B cell (primary cell): ENCODE measurements at regions not wholly inside any gene's neighbourhood (a gene's known extent, or its start where the extent isn't known, plus 50 kb on each side); places are given as distances from the start of the nearest gene placed in this dataset.

Experiments
- ATAC-seq: fragments of 200-7000 bp; cut with Tn5 transposase; one replicate; pipeline ENCODE4 v1.10.0; 2021; ENCODE audit warnings: low read depth, mild to moderate bottlenecking, moderate number of reproducible peaks, moderate library complexity
- CTCF ChIA-PET: fragments of 350-600 bp; sonication (Branson Sonifier 250); formaldehyde crosslinking; loops from one replicate; lab custom pipeline; 2021; ENCODE audit warnings: antibody characterized with exemption, inconsistent platforms; lab: Charles Lee
- POLR2A ChIA-PET: fragments of 350-600 bp; sonication (Branson Sonifier 250); formaldehyde crosslinking; loops from one replicate; lab custom pipeline; 2021; ENCODE audit warnings: antibody characterized with exemption; lab: Charles Lee
- DNase-seq: peaks from one replicate; pipeline ENCODE4 v3.0.0; 2013
- H2AFZ ChIP-seq: 2 replicates; pipeline ENCODE4 v1.6.1; 2012; ENCODE audit warnings: mild to moderate bottlenecking, low read depth, low read length; ENCODE audit not compliant: insufficient read depth, poor library complexity, severe bottlenecking
- H3K27ac ChIP-seq, 2 donors: 1 replicate in 1 of 2; 2 replicates in 1 of 2; pipeline ENCODE4 v1.5.1; 2012 to 2013; ENCODE audit warnings: low read length in 2 of 2, mild to moderate bottlenecking in 2 of 2, moderate library complexity in 1 of 2
- H3K27me3 ChIP-seq, 4 experiments: fragments of 200-600 bp in 1 of 4; sonication (generic) in 1 of 4; replicated peaks in 1 of 4; 1 replicate in 2 of 4; 2 replicates in 2 of 4; pipeline versions ENCODE4 v1.6.1 to v1.7.0; 2013 to 2016; ENCODE audit warnings: low read length in 3 of 4, mild to moderate bottlenecking in 2 of 4, mixed read lengths in 1 of 4, moderate library complexity in 1 of 4; ENCODE audit not compliant: insufficient read depth in 4 of 4, control insufficient read depth in 3 of 4; ENCODE audit errors: control extremely low read depth in 1 of 4
- H3K36me3 ChIP-seq, 2 experiments: replicated peaks in 1 of 2; 1 replicate in 1 of 2; 2 replicates in 1 of 2; pipeline versions ENCODE4 v1.6.1 to v1.7.1; 2013; ENCODE audit warnings: low read length in 1 of 2; ENCODE audit not compliant: insufficient read depth in 2 of 2, control insufficient read depth in 1 of 2; ENCODE audit errors: control extremely low read depth in 1 of 2, extremely low read depth in 1 of 2
- H3K4me1 ChIP-seq, 2 donors: fragments of 200-600 bp in 1 of 2; sonication (generic) in 1 of 2; 1 replicate in 1 of 2; 2 replicates in 1 of 2; pipeline versions ENCODE4 v1.5.1 to v1.6.1; 2013 to 2017; ENCODE audit warnings: low read length in 2 of 2; ENCODE audit not compliant: control insufficient read depth in 2 of 2, insufficient read depth in 2 of 2
- H3K4me2 ChIP-seq: replicated peaks from 2 replicates; pipeline ENCODE3; 2012; ENCODE audit warnings: mild to moderate bottlenecking, low read depth, low read length; ENCODE audit not compliant: poor library complexity, severe bottlenecking
- H3K4me3 ChIP-seq, 5 experiments: fragments of 200-600 bp in 1 of 5; sonication (generic) in 1 of 5; 1 replicate in 3 of 5; 2 replicates in 2 of 5; pipeline versions ENCODE4 v1.5.1 to v1.7.0; 2011 to 2016; ENCODE audit warnings: low read length in 4 of 5, mild to moderate bottlenecking in 4 of 5, low read depth in 2 of 5, control low read depth in 1 of 5, moderate library complexity in 1 of 5; ENCODE audit not compliant: insufficient read depth in 1 of 5; ENCODE audit errors: control extremely low read depth in 1 of 5, extremely low read depth in 1 of 5
- H3K79me2 ChIP-seq: fragments of 200-600 bp; sonication (generic); one replicate; pipeline ENCODE4 v1.6.0; 2016; ENCODE audit warnings: low read length; ENCODE audit not compliant: control insufficient read depth, insufficient read depth
- H3K9ac ChIP-seq: fragments of 200-600 bp; sonication (generic); 2 replicates; pipeline ENCODE4 v1.6.1; 2017; ENCODE audit warnings: mild to moderate bottlenecking, low read length, moderate library complexity
- H3K9me3 ChIP-seq, 3 donors: one replicate each; pipeline versions ENCODE4 v1.6.1 to v1.7.1; 2013; ENCODE audit warnings: low read length in 2 of 3; ENCODE audit not compliant: control insufficient read depth in 2 of 3, insufficient read depth in 1 of 3; ENCODE audit errors: control extremely low read depth in 1 of 3
- H4K20me1 ChIP-seq: 2 replicates; pipeline ENCODE4 v1.6.0; 2012; ENCODE audit warnings: mild to moderate bottlenecking, low read length; ENCODE audit not compliant: insufficient read depth, control insufficient read depth, poor library complexity, severe bottlenecking
- H3K27ac Mint-ChIP-seq: one replicate; pipeline ENCODE4 v1.8.0; 2021; ENCODE audit warnings: mixed read lengths
- H3K27me3 Mint-ChIP-seq: one replicate; pipeline ENCODE4 v1.8.0; 2021; ENCODE audit warnings: mixed read lengths
- H3K4me1 Mint-ChIP-seq: one replicate; pipeline ENCODE4 v1.8.0; 2021; ENCODE audit warnings: mixed read lengths
- H3K4me3 Mint-ChIP-seq: one replicate; pipeline ENCODE4 v1.8.0; 2021; ENCODE audit warnings: mixed read lengths
- H3K9me3 Mint-ChIP-seq: one replicate; pipeline ENCODE4 v1.8.0; 2022; ENCODE audit warnings: mixed read lengths; ENCODE audit not compliant: insufficient read depth
- EZH2 ChIP-seq: IDR thresholded peaks from 2 replicates; pipeline ENCODE4 v1.6.1; 2012; ENCODE audit warnings: borderline replicate concordance, low read depth, mild to moderate bottlenecking, moderate library complexity, low read length; ENCODE audit not compliant: insufficient read depth, poor library complexity, severe bottlenecking
- WGBS: methylation state at CpG from one replicate; pipeline ENCODE4 v1.1.5; 2013; ENCODE audit warnings: missing lambda C conversion rate; ENCODE audit not compliant: insufficient coverage; 5-methylcytosine and 5-hydroxymethylcytosine counted together
- intact Hi-C: fragments of 100-400 bp; cut with micrococcal nuclease; formaldehyde crosslinking; loops from one replicate; pipeline ENCODE4 v1.10.0; 2022
- TF ChIP-seq, protein P1 (sequence below): fragments of 200-600 bp; IDR thresholded peaks from one replicate; pipeline ENCODE4 v1.8.0; 2022; ENCODE audit warnings: antibody characterized with exemption, mild to moderate bottlenecking

DNA sequence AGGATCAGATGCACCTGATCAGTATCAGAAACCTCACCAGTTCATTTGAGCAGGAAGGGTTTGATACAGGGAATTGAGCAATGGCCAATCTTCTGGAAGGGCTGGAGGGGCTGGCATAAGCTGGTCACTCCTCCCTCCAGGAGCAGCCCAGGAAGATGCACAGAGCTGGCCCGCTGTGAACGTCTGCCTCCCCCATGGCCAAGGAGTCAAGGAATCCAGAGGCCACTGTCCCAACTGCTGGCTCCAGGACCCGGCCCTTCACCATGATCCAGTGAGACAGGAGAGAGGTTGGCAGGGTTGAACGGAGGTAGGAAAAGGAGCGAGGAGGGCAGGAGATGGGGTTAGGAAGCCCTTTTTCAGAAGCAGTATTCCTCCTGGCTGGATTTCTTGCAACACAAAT, 113.9 kb upstream of the CST7 start:
- intact Hi-C loops, result no loop called here
- no peak overlapping the region for H3K4me2 ChIP-seq
- DNase-seq (no peak), ATAC-seq (no peak)
- H3K9me3 ChIP-seq, result peaks cover 0 to 5% (median 0%) of the 10 kb centered on the region in 3 donors
- H3K9ac ChIP-seq, result no peak overlapping the region
- ChIA-PET CTCF (no interaction called here), POLR2A (no interaction called here)
- no peak overlapping the region for H3K27ac ChIP-seq
- Mint-ChIP-seq H3K4me3 (no peak overlapping the region), H3K9me3 (no peaks in the 10 kb centered on the region), H3K27ac (no peak overlapping the region), H3K4me1 (no peaks in the 10 kb centered on the region), H3K27me3 (peaks cover 44% of the 10 kb centered on the region)
- H3K27me3 ChIP-seq, result peaks cover 0 to 4% (median 2%) of the 10 kb centered on the region in 4 experiments
- H3K79me2 ChIP-seq, result no peaks in the 10 kb centered on the region
- no peak for TF ChIP-seq EZH2
- TF ChIP-seq, protein P1, sequence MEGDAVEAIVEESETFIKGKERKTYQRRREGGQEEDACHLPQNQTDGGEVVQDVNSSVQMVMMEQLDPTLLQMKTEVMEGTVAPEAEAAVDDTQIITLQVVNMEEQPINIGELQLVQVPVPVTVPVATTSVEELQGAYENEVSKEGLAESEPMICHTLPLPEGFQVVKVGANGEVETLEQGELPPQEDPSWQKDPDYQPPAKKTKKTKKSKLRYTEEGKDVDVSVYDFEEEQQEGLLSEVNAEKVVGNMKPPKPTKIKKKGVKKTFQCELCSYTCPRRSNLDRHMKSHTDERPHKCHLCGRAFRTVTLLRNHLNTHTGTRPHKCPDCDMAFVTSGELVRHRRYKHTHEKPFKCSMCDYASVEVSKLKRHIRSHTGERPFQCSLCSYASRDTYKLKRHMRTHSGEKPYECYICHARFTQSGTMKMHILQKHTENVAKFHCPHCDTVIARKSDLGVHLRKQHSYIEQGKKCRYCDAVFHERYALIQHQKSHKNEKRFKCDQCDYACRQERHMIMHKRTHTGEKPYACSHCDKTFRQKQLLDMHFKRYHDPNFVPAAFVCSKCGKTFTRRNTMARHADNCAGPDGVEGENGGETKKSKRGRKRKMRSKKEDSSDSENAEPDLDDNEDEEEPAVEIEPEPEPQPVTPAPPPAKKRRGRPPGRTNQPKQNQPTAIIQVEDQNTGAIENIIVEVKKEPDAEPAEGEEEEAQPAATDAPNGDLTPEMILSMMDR, result no peak
- no peaks in the 10 kb centered on the region for H3K4me1 ChIP-seq
- H4K20me1 ChIP-seq, result no peaks in the 10 kb centered on the region
- no peak overlapping the region for H3K4me3 ChIP-seq
- 100% methylated on average over 3 of the region's 5 CpGs for WGBS
- H3K36me3 ChIP-seq, result no peaks in the 10 kb centered on the region
- H2AFZ ChIP-seq, result no peak overlapping the region

DNA sequence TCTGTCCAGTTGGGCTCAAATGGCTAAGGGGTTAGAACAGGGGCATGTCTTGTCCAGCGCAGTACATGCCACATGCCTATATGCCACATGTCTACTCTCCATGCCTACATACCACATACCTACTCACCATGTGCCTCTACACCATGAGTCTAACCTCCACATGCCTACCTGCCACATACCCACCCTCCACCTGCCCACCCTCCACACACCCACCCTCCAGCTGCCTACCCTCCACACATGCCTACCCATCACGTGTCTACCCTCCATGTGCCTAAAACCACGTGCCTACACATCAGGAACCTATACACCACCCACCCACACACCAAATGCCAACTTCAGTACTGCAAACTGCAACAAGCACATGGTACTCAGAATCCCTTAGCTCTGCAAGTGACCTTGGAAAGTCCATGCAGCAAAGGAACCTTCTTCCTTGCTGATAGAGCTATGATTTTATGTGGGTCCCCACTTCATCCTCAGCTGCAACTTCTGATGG, 113.0 kb upstream of the CST7 start:
- no peak for DNase-seq
- H3K27ac ChIP-seq, result no peak overlapping the region
- no peak overlapping the region for H3K4me3 Mint-ChIP-seq
- H3K27me3 Mint-ChIP-seq, result peaks cover 52% of the 10 kb centered on the region
- H3K27ac Mint-ChIP-seq, result no peak overlapping the region
- no peaks in the 10 kb centered on the region for H3K9me3 Mint-ChIP-seq
- intact Hi-C loops, result no loop called here
- no peak overlapping the region for H3K4me3 ChIP-seq
- no peak for ATAC-seq
- WGBS, result 79% methylated on average over 3 of the region's 3 CpGs
- no peaks in the 10 kb centered on the region for H3K4me1 Mint-ChIP-seq
- ChIA-PET POLR2A (no interaction called here), CTCF (no interaction called here)
- TF ChIP-seq, protein P1, result no peak
- TF ChIP-seq EZH2, result no peak
- no peak overlapping the region for H3K4me2 ChIP-seq
- H3K36me3 ChIP-seq, result no peaks in the 10 kb centered on the region
- H2AFZ ChIP-seq, result no peak overlapping the region
- H3K9me3 ChIP-seq, result peaks cover 0 to 4% (median 0%) of the 10 kb centered on the region in 3 donors
- no peaks in the 10 kb centered on the region for H3K4me1 ChIP-seq
- peaks cover 0 to 10% (median 7%) of the 10 kb centered on the region in 4 experiments for H3K27me3 ChIP-seq
- no peaks in the 10 kb centered on the region for H3K79me2 ChIP-seq
- no peaks in the 10 kb centered on the region for H4K20me1 ChIP-seq
- no peak overlapping the region for H3K9ac ChIP-seq
